ENCODE measurements at regions not wholly inside any gene's neighbourhood (a gene's known extent, or its start where the extent isn't known, plus 50 kb on each side); places are given as distances from the start of the nearest gene placed in this dataset.
"Not testable (repeated sequence)": the region's sequence is repeated elsewhere in the genome, so short reads cannot be mapped to it uniquely, and the experiment has no call there.

GRCh38 chr6:85355816-85356215 lies 94.1 kb upstream of the NT5E start:
- DNase-seq, result no peak

DNA sequence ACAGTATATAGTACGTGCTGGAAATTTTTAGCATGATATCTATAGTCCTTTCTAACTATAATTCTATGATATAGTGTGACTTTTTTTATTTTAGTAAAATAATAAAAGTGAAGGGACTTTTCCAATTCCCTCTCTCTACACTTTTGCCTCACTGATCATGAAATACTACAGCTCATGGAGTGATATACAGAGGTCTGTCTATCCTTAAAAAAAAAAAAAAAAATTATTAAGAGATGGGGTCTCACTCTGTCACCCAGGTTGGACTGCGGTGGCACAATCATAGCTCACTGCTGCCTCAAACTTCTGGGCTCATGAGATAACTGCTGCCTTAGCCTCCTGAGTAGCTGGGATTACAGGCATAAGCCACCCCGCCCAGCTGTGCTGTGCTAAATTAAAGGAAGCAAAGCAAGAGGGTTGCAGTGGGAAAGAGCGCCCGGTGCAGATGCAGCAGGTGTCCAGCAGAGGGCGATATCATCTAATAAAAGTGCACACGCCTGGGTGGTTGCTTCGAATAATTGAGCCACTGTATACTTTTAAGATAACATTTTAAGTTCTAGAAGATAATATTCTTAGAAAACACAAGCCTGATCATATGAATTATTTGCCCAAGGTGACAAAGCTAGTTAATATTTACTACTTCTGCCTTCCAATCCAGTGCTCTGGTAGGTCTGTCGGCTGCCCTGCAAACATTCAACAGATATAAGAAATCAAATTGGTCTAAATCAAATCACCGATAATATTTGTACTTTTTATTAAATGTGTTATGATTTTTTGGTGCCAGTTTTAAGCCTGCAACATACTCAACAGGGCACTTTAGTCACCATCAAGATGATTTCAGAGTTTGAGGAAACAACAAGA lies 94.9 kb upstream of the NT5E start:
- DNase-seq, result peak; percentile 82

DNA sequence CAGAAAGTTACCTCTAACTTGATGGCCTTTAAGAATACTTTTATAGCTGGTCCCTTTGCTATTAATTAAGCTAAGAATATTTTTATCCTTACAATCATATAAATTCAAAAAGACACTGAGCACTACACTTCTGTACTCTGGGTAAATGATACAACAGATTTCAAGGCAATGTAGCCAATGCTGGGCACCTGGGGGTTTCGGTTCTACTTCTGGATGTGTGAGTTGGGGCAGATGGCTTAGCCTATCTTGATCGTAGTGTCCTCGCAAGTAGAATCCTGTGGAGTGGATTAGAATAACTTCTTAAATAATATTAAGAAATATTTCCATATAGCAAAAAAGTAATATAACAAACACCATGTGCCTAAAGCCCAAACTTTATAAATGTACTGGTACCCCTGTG lies 96.9 kb upstream of the NT5E start:
- DNase-seq, result no peak

DNA sequence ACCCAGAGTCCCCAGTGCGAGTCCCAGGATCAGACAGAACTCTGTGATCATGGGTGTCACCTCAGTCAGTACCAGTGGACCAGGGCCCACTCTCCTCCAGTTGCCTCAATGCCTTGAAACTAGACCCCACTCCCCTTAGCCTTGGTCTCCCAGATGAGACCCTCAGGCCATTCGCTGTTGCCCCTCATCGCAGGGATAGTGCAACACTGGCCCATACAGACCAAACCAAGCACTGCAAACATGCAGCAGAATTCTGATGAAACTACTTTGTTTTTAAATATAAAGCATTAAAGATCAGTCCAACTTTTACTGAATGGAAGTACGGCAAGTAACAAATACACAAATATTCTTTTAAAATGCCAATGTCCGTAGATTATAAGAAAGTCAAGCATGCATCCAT lies 101.2 kb upstream of the NT5E start:
- no peak for DNase-seq

DNA sequence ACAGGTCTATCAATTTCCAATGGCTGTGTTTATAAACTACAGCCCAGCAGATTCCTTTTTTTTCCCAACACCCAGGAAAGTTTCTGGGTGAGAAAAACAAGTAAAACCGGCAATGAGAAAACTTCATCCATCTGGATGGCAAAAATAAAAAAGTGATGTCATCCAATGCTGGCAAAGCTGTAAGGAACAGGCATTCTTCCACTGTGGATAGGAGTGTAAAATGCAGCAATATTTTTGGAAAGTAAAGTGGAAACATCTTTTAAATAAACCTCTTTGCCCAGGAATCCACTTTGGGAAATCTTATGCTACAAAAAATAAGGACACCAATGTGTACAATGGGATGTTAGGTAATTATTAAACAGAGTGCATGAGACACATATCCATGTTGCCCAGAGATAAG lies 102.1 kb upstream of the NT5E start:
- DNase-seq, result no peak

- DNase-seq, result no peak
These were observed 103.7 kb upstream of the NT5E start for GRCh38 chr6:85346196-85346595.

DNA sequence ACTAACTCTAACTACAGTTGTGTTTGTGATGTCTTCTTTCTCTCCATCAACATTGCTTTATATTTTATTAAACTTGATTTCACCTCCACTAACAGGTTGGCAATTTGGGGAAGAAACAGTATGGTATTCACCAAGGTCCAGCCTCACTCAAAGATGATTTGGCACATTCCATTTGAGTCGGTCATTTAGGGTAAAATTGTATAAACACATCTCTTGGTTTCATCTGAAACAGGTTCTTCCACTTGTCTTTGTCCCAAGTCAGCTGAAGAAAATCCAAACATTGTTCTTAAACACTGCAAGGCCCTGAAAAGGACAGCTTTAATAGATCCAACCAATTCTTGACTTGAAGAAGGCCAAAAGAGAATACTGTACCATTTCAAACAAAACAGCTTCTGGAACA lies 104.9 kb upstream of the NT5E start:
- no peak for DNase-seq

GRCh38 chr6:85343428-85343827 lies 106.5 kb upstream of the NT5E start:
- no peak for DNase-seq

GRCh38 chr6:85329196-85329595 lies 120.7 kb upstream of the NT5E start:
- DNase-seq, result no peak

DNA sequence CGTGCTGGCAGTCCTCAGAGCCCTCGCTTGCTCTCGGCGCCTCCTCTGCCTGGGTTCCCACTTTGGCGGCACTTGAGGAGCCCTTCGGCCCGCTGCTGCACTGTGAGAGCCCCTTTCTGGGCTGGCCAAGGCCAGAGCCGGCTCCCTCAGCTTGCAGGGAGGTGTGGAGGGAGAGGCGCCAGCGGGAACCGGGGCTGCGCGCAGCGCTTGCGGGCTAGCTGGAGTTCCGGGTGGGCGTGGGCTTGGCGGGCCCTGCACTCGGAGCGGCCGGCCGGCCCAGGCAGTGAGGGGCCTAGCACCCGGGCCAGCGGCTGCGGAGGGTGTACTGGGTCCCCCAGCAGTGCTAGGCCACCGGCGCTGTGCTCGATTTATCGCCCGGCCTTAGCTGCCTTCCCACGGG lies 124.1 kb upstream of the NT5E start:
- not testable (repeated sequence) for DNase-seq

DNA sequence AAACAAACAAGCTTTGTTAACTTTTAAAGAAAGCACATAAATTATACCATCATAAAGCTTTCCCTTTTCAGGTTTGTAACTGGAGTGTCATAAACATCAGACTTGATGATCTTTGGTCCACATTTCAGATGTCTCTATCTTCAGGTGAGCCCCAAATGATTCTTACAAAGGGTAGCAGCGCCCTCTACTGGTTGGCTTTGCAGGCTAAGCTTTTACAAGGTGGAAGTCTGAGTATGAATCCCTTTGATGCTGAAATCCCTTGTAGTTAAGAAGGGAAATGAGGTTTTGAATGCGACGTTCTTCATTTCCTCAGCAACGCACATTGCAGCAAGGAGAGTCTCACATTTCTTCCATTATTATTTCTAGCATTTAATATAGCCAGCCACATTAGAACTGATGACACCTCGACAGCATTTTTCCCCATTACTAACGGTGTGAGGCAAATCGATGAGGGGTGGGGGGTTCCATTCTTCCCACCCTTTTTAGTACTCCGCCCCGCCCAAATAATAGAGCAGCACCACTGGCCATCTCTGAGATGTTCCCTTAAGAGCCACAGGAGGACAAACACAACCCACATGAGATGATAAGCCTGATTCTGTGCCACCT lies 126.3 kb upstream of the NT5E start:
- DNase-seq, result peak; percentile 88

DNA sequence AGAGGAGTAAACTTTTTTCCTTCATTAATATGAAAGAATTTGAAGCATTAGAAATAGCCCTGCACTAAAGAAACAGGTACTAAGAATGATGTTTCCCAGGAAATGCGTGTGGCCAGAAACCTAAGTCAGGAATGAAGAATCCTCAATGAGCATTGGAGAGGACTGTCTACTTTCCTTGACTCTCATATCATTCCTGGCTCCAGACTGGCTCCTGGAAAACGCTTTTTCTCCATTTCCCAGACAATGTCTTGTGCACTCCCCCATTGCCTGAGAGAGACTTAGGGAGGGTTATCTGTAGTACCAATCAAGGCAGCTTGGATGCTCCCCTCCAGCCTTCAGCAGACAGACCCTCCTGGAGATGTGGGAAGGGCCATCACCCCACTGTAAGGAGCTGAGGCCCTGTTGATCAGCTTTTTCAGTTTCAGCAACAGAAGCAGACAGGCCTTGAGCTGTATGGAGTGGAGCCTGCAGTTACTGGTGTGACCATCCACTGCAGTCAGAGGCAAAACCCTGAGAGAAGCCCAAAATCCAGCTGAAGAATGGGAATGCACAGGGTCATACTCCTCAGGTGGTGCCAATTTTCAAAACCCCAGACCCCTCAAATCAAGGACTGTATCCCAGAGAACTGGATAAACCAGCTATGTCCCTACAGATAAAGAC lies 127.3 kb upstream of the NT5E start:
- DNase-seq, result no peak

DNA sequence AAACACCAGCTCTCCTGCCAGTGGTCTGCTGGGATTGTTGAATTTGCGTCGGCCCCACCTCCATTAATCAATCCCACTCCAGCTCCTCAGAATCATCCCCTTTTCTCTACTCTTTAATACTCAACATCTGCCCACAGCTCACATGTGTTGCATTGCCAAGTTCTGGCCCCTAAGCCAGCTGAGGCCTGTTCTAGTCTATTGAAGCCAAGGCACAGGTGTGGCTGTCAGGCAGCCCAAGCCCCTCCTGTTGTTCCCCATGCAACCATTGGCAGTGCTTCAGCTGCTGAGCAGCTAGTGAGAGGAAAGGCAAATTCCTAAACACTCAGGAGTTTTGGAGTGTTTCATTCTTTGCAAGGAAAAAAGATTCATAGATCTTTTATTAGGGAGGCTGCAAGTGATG lies 128.0 kb upstream of the NT5E start:
- DNase-seq, result peak; percentile 70

DNA sequence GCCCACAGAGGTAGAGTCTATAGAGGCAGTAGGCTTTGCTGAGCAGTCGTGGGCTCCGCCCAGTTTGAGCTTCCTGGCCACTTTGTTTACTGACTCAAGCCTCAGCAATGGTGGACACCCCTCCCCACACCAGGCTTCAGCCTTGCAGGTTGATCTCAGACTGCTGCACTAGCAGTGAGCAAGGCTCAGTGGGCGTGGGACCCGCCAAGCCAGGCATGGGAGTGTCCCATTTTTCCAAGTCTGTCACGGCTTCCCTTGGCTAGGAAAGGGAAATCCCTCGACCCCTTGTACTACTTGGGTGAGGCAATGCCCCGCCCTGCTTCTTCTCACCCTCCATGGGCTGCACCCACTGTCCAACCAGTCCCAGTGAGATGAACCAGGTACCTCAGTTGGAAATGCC lies 135.3 kb upstream of the NT5E start:
- no peak for DNase-seq

GRCh38 chr6:85300581-85300980 lies 149.3 kb upstream of the NT5E start:
- DNase-seq, result no peak

- no peak for DNase-seq
These were observed 151.3 kb upstream of the NT5E start for GRCh38 chr6:85298553-85298952.

- no peak for DNase-seq
These were observed 158.6 kb upstream of the NT5E start for GRCh38 chr6:85291326-85291725.

DNA sequence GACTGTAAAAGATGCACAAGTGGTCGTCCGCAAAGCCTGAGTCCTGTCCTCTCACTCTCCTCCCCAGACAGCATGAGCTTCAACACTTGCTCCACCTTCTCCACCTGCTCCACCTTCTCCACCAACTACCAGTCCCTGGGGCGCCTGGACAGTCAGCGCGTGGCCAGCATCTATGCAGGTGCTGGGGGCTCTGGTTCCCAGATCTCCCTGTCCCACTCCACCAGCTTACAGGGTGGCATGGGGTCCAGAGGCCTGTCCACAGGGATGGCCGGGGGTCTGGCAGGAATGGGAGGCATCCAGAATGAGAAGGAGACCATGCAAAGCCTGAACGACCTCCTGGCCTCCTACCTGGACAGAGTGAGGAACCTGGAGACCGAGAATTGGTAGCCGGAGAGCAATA lies 162.2 kb upstream of the NT5E start:
- no peak for DNase-seq

- DNase-seq, result no peak
These were observed 162.7 kb upstream of the NT5E start for GRCh38 chr6:85287158-85287557.

GRCh38 chr6:85286507-85286906 lies 163.4 kb upstream of the NT5E start:
- DNase-seq, result not testable (repeated sequence)

DNA sequence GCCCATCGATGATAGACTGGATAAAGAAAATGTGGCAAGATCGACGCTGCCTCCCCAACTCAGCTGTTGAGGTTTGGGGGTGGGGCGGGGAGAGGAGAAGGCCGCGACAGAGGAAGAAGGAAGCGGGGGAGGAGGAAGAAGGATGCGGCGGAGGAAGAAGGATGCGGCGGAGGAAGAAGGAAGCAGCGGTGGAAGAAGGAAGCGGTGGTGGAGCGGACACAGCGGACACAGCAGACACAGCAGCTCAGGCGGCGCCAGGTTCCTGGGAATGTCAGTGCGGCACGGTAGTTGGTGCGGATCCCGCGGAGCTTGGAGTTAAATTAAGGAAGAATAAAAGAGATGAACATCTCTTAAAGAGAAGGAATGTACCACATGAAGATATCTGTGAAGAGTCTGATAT lies 163.9 kb upstream of the NT5E start:
- no peak for DNase-seq

GRCh38 chr6:85285114-85285513 lies 164.8 kb upstream of the NT5E start:
- no peak for DNase-seq

DNA sequence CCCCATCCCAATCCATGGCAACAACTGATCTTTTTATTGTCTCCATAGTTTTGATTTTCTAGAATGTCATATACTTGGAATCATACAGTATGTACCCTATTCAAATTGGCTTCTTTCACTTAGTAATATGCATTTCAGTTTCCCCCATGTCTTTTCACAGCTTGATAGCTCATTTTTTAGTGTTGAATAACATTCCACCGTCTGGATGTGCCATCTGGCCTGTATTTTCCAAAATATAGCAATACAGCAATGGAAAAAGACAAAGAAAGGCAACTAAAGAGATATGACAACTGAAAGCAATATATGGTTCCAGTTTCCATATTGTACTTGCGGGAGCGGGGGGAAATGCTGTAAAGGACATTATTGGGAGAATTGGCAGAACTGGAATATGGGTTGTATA lies 166.4 kb upstream of the NT5E start:
- no peak for DNase-seq

- no peak for DNase-seq
These were observed 171.3 kb upstream of the NT5E start for GRCh38 chr6:85278466-85279035.

Measured in femur (tissue), 1 donor.